Right renal pelvis (tissue), 4 donors: ENCODE measurements at regions not wholly inside any gene's neighbourhood (a gene's known extent, or its start where the extent isn't known, plus 50 kb on each side); places are given as distances from the start of the nearest gene placed in this dataset.
"Not testable (repeated sequence)": the region's sequence is repeated elsewhere in the genome, so short reads cannot be mapped to it uniquely, and the experiment has no call there.

Experiments used
- DNase-seq, 4 donors: peaks; one replicate each; pipeline ENCODE4 v3.0.0-alpha.2; 2013; ENCODE audit warnings: low read depth in 4 of 4, low spot score in 3 of 4, missing footprints in 1 of 4

DNA sequence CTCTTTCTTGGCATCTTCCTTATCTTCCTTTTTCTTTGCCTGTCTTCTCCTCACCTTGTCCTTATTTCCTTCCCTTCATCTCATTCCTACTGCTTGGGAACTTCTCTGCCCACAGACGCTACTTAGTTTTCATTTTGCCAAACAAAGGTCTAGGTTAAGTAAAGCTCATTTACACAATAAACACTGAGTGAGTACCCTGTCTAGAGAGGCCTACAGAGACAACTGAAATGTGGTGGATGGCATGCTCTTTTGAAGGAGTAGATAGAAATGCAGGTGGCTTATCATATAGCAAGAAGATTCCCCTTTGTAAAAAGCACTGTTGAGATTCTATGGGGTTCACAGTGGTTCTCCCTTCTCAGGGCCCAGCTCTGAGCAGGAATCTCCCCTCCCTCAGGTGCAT is 319.0 kb downstream of the CNTN3 start:
- DNase-seq = no peak

- no peak for DNase-seq
These were observed 325.7 kb downstream of the CNTN3 start for GRCh38 chr3:74288761-74289160.

DNA sequence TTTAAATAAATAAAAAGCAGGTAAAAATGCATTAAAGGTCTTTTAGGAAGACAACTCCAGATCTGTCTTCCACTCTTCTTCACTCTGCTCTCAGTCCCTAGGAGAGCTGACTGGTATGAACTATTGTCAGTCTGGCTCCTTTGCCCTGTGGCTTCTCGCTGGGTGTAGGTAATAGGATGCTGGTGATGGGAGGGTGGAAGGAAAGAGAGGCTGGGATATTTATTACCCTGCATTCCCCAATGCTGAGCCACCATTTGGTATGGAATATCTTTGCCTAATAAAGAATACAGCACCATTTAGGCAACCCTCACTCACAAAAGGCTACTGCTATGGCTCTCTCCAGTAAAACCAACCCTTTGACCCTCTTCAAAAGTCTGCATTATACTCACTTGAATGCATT is 326.9 kb downstream of the CNTN3 start:
- DNase-seq = no peak

DNA sequence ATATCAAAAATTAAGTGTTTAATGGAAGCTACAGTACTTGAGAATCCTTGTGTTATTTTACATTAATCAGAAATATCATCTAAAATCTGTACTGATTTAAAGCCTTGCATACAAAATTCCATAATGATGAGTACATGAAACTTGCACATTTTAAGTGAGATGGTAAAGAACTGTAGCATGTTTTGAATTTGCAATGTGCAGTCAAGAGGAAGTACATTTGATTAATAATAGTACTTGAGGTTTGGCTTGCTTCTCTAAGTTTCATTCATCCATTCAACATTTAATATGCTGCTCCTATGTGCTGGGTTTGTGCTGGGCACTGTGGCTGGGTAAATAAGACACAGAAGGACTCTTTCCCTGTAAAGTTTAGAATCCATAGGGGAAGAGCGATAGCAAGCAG is 332.3 kb downstream of the CNTN3 start:
- no peak for DNase-seq

- DNase-seq = no peak
These were observed 332.8 kb downstream of the CNTN3 start for GRCh38 chr3:74281705-74282104.

DNA sequence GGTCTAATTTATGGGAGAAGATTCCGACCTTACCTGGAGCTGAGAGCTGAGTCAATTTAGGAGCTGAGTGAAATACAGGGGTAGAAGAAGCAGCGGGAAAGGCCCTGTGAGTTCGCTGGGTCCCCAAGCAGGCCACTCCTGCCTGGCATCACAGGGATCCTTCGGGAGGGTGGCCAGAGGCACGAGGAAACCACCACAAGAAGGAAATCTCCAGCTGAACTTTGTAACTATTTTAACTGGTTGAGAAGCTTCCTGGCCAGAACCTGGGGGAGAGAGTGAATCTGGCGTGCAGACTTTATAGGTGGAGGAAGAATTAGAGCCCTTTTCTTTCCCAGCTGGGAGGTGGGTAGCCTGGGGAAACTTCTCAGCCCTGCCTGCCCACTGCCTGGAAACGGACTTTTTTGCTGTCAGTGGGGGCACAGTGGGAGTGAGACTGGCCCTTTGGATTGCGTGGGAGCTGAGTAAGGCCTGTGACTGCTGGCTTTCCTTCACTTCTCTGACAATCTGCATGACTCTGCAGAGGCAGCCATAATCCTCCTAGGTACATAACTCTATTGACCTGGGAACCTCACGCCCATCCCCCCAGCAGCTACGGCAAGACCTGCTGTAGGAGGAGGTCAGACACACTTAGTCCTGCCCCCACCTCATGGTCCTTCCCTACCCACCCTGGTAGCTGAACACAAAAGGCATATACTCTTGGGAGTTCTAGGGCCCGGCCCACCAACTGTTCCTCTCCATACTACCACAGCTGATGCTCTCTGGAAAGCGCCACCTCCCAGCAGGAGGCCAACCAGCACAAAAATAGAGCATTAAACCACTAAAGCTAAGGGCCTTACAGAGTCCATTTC is 340.7 kb downstream of the CNTN3 start:
- no peak for DNase-seq

- no peak for DNase-seq
These were observed 341.4 kb downstream of the CNTN3 start for GRCh38 chr3:74273091-74273490.

- DNase-seq = no peak
These were observed 342.9 kb downstream of the CNTN3 start for GRCh38 chr3:74271541-74271940.

GRCh38 chr3:74269689-74270088 is 344.8 kb downstream of the CNTN3 start:
- DNase-seq = no peak

DNA sequence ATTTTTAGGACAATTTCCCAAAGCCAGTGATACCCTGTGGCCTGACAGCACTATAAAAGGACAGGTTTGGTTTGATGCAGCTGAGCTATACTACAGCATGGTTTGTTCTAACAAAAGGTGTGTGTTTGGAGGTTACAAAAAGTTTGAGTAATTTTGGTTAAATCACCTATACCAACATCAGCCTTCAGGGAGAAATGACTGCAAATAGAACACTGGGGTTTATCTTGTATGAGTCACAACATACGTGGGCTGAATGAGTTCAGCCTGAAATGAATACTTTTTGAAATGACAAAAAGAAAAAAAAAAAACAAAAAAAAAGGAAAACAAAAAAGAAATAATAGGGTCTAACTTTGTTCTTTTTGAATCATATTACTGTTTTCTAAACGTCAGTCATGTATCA is 345.7 kb downstream of the CNTN3 start:
- no peak for DNase-seq

DNA sequence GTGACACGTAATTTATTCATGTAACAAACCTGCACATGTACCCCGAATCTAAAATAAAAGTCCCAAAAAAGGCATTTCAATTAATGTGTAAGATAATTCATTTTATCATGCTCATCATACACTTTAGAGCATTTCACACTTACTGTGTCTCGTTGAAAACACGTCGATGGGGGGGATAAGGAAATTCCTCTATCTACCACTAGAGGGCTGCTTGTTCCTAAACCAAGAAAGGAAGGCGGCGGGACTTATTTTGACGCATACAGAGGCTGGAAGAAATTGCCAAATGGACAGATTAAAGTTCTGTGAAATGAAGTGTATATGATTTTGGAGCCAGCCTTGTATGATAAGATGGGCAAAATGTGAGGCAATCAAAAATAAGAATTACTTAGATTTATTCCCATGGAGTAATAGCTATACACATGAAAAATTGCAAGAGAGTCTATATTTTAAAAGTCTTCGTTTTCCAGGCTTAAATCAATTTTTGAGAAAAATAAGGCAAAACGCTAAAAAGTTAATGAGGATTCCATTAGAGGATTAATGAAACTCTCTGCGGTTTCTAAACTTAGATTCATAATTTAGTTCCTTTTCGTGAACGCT is 346.8 kb downstream of the CNTN3 start:
- DNase-seq = peak; percentile 20 to 38 (median 30)

DNA sequence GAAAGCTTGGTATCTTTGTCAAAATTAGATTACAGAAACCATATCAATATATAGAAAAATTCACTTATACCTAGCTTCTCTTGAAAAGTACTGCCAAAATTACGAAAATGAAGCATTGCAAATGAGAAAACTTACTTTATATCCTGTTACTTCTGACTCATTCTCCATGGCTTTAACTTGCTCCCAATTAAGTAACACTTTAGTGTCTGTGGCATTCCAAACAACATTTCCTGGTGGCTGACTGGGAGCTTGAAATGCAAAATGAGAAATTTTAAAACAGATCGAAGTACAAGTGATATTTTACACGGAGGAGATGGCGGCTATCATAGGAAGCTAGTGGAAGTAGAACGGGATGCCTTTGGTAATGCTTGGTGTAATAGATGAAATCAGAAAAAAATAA is 347.3 kb downstream of the CNTN3 start:
- DNase-seq = no peak

DNA sequence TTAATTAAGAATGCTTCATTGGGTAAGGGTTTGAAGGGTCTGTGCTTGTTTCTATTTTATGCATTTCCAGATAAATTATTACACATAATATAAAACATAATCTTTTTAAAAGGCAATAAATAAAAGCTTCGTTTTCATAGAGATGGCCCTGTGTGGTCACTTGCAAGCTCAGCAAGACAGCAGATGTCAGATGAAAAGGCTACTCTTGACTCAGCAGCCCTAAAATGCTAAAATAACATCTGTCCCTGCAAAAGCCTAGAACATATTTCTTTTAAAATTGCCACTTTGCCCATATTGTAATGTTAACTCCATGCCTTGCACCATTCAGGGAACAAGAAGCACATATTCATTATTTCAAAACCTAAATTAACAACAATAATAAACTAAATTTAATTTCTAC is 349.4 kb downstream of the CNTN3 start:
- DNase-seq = no peak

DNA sequence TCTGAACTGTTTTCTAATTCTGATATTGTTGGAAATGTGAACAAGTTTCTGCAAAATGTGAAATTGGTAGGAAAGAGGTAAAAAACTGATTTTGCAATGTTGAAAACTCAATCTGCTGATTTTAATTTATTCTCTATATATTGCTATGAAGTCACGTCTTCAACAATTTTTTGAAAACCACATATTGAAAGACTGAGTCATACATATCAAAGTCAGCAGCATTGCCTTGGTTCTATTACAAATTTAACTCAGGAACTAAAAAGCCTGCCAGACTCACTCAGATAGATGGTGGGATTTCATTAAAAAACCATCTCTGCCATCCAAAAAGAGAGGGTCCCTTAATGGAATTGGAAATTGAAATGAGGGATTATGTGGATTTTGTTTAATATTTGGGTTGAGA is 351.4 kb downstream of the CNTN3 start:
- DNase-seq = no peak

- DNase-seq = no peak
These were observed 381.4 kb downstream of the CNTN3 start for GRCh38 chr3:74233091-74233490.

GRCh38 chr3:74217467-74217866 is 397.0 kb downstream of the CNTN3 start:
- no peak for DNase-seq

- no peak for DNase-seq
These were observed 400.2 kb downstream of the CNTN3 start for GRCh38 chr3:74214286-74214685.

GRCh38 chr3:74210739-74211138 is 403.7 kb downstream of the CNTN3 start:
- no peak for DNase-seq

DNA sequence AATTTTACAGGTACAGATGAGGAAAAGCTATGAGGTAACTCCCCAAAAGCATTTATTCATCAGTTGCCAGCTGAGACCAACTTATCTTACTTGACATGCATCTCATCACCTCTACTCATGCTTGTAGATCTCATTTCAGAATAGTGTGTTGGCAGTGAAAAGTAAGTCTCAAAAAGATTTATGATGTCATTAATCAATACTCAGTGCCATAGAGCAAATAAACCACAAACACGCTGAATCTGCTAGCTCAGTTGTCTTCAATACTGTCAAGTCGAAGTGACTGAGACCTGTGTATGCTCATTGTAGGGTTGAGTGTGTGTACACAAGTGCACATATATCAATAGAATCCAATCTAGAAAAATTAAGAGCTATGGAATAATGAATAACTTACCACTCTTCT is 413.5 kb downstream of the CNTN3 start:
- no peak for DNase-seq

DNA sequence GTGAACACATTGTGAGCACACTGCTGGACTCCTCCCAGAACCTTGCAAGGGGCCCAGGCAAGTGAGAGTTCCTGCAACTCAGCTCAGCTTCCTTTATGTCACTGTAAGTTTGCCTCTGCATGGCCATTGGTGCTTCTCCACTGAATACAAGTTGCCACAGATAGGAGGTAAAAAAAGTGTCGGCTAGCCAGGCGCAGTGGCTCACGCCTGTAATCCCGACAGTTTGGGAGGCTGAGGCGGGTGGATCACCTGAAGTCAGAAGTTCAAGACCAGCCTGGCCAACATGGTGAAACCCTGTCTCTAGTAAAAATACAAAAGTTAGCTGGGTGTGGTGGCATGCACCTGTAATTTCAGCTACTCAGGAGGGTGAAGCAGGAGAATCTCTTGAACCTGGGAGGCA is 435.8 kb downstream of the CNTN3 start:
- DNase-seq = not testable (repeated sequence)

DNA sequence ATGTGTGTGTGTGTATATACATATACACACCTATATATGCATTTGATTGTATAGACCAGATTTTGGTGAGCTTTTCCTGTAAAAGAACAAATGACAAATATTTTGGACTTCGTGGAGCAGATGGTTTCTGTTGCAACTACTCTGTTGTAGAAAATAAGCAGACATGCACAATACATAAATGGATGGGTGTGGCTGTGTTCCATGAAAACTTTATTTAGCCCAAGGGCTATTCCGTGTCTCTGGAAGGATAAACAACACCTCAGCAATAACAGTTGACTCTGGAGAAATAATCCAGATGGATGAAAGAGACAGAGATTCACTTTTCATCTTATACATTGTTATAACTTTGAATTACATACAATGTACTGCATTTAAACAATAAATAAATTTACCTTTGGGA is 441.4 kb downstream of the CNTN3 start:
- no peak for DNase-seq

DNA sequence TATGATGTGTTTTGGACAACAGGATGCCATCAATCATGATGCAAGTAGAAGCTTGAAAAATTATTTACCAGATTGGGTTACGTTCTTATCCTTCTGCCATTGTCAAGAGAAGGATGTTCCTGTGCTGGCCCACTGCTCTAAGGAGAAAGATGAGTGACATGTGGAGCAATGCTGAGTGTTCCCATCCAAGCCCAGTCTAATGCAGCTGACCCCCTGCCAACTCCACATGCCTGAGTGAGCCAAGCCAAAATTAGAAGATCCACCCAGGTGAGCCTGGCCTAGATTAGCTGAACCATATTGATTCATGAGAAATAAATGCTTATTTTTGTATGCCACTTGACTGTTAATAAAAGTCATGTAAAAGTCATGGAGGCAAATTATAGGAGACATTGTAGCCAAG is 446.5 kb downstream of the CNTN3 start:
- no peak for DNase-seq
